GM21786 (cell line): ENCODE measurements at regions not wholly inside any gene's neighbourhood (a gene's known extent, or its start where the extent isn't known, plus 50 kb on each side); places are given as distances from the start of the nearest gene placed in this dataset.

Experiments
- ATAC-seq: cut with Tn5 transposase; IDR thresholded peaks from one replicate; pipeline ENCODE4 v1.9.1; 2021; ENCODE audit not compliant: unreplicated experiment

- no peak for ATAC-seq
Measured at GRCh38 chr4:111542056-111542455, 603.2 kb upstream of the FAM241A start.

DNA sequence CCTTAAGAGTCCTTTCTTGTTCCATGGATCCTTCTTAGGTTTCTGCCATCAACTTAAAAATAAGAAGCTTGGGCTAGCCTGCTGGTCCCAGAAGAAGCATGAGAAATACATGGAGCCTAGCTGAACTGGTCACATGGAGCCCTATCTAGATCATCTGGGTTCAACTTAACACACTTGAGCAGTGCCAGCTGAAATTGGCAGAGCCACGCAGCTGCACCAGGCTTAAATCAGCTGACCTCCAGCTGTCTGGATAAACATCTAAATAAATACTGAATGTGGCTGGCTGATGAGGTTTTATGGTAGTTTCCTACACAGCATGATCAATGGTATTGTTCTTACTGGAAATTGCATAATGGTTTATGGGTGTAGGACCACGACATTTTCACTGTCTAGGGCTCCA, 598.4 kb upstream of the FAM241A start:
- ATAC-seq = no peak

- no peak for ATAC-seq
Measured at GRCh38 chr4:111556141-111556781, 589.0 kb upstream of the FAM241A start.

DNA sequence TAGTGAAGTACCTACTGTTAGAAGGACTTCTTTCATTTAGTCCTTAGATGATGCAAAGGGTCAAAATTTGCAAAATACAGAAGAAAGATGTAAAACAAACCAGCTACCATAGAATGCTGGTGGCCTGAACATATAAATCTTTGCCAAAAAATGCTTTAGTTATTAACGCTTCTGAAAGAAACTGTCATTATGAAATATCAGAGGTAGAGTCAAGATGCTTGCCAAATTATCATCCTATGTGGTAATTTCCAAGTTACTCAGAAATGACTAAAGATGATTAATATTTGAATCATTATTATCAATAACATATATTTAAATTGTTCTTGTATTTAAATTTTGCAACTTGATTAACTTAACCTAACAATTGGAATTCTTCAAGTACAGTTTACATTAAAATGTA, 588.4 kb upstream of the FAM241A start:
- ATAC-seq = no peak

GRCh38 chr4:111562826-111563225, 582.4 kb upstream of the FAM241A start:
- ATAC-seq = no peak

GRCh38 chr4:111572470-111572869, 572.8 kb upstream of the FAM241A start:
- no peak for ATAC-seq

- ATAC-seq = no peak
Measured at GRCh38 chr4:111573386-111573785, 571.9 kb upstream of the FAM241A start.

DNA sequence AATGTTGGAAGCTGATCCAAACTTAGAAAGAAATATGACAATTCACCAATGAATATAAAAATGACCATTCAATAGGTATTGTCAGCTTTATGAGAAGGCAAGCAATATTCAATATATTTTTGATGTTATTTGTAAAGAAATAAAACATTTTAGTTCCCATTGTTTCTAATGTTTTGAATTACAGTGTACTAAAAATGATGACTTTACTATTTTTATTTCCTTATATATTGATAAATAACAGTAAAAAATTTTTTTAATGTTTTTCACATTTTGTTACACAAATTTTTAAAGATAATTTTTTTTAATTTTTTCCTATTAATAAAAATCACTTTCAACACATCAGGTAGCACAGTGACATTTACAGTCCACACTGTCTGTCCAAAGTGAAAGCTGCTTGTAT, 565.5 kb upstream of the FAM241A start:
- no peak for ATAC-seq

DNA sequence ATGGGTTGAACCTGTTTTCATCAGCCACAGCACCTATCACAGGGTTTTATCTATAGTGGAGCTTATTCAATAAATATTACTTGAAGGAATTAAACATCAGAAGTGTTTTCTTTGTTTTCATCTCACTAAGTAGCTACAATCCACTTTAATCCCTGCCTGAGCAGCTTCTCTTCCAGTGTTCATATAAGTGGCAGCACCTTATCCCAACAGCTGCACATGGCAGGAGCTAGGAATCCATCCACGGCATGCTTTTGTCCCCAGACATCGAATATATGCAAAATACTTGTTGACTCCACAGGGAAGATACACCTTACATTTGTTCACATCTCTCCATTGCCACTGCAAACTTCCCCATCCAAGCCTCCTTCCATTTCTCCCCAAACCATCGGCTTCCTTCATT, 549.8 kb upstream of the FAM241A start:
- ATAC-seq = no peak

GRCh38 chr4:111596491-111596890, 548.8 kb upstream of the FAM241A start:
- ATAC-seq = no peak

DNA sequence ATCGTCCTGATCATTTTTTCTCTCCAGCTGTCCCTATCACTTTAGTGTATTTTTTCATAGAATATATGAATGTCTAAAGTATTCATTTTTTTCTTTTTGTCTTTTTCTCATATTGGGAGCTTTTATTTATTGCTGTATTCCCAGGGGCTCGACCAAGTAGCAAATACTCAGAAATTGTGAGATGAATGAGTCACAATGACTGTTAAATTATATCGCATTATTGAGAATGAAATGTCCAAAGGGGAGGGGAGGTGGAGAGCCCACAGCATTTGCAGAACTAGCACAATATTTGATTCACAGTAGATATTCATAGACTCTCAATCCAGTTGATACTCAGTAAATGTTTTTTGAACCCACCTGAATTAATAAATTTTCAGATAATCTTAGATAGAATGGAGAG, 543.6 kb upstream of the FAM241A start:
- no peak for ATAC-seq

DNA sequence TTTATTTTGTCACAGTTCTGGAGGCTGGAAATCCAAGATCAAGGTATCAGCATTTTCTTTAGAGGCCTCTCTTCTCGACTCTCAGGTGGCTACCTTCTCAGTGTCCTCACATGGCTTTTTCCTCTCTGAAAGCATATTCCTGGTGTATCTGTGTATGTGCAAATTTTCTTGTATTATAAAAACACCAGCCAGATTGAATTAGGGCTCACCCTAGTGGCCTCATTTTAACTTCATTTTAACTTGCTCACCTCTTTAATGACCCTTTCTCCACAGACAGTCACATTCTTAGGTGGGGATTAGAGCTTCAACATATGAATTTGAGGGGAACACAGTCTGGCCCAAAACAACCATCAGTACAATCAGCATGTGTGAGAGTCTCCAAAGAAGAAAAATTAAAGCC, 542.4 kb upstream of the FAM241A start:
- no peak for ATAC-seq

DNA sequence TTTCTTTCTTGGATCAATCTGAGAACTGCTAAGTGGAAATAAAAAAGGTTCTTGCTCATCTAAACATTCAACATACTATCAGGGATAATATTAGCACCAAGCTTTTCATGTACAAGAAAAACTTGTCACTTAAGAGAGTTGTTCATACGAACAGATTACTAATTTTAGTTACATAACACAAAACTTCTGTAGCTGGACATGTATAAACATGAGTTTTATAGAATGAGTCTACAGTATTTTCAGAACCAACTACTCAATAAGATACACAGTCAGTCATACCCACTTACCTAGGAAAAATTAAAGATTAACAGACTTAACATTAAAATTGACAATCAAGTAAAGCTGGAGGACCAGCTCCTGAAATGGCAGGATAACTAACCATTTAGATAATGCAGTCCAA, 540.1 kb upstream of the FAM241A start:
- no peak for ATAC-seq

DNA sequence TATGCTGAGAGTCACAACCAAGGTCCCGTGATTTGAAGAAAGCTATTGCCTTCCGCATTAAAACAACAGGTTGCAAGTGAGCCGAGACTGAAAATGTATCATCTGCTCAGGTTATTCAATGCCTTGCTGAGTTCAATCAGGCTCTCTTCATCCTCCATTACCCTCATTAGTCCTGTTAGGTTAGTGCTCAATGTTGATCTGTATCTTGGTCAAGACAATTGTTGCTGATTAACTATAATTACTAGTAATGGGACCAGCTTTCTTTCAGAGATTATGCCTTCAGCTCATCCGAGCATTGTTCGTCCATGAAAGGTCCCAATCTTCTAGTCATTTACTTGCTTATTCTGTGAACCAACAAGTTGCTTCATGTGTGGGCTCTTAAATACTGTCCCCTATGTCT, 534.6 kb upstream of the FAM241A start:
- ATAC-seq = no peak

GRCh38 chr4:111618908-111619307, 526.3 kb upstream of the FAM241A start:
- no peak for ATAC-seq

DNA sequence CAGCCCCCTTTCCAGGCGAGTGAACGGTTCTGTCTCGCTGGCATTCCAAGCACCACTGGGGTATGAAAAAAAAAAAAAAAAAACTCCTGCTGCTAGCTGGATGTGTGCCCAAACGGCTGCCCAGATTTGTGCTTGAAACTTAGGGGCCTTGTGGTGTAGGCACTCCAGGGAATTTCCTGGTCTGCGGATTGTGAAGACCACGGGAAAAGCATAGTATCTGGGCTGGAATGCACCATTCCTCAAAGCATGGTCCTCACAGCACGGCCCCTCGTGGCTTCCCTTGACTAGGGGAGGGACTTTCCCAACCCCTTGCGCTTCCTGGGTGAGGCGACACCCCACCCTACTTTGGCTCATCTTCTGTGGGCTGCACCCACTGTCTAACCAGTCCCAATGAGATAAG, 516.8 kb upstream of the FAM241A start:
- no peak for ATAC-seq

- ATAC-seq = no peak
Measured at GRCh38 chr4:111630705-111631104, 514.5 kb upstream of the FAM241A start.

DNA sequence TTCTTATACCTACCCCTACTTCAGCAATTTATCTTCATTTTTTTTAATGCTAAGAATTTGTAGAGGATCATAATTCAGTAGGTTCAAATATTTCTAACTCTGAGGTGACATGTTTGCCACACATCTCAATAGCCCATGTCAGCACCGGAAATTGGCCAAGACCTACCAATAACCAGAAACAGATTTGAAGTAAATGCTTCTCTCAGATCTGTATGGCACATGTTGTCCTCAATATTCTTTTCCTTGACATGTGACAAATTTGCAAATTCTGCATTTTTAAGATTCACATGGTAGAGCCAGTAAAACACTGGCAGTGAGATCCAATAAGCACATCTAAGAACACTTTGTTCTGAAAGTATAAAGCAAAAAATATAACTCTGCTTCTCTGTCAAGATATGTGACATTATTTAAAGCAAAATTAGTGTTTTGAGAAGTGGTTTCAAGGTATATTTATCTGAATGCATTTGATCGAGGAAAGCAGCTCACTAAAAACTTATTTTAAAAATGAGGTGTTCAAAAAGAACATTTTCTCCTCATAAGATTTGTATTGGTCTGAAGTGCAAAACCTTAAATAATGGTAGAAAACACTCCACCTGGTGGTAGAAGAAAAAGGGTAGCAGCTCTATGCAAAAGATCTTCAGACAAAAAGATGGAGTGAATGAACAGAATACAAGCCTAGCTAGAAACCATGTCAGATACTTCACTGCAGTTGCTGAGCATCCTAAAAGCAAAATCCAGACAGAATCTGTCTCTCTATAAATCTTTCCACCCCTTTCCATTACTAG, 513.8 kb upstream of the FAM241A start:
- ATAC-seq = peak; percentile 72

DNA sequence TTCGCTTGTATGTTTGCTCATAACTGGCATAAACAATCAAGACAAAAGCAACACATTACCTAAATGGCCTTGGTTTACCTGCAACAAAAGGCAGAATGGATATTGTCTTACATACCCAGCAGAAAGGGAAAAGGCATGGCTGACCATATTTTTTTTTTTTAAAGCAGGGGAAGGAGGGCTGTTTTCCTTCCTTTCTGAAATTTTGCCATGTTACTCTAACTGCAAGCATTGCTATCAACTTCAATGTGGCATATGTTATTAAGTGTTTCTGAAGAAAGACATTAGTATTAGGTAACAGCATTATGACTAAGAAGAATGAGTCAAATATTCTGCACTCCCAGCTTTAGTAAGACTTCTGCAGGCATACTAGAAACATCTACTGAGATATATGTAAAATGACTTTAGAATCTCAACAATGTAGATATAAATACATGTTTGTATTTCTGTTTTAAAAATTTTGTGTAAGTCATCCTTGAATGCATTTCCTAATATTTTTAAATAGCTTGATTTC, 512.6 kb upstream of the FAM241A start:
- no peak for ATAC-seq

- no peak for ATAC-seq
Measured at GRCh38 chr4:111633663-111634266, 511.5 kb upstream of the FAM241A start.

DNA sequence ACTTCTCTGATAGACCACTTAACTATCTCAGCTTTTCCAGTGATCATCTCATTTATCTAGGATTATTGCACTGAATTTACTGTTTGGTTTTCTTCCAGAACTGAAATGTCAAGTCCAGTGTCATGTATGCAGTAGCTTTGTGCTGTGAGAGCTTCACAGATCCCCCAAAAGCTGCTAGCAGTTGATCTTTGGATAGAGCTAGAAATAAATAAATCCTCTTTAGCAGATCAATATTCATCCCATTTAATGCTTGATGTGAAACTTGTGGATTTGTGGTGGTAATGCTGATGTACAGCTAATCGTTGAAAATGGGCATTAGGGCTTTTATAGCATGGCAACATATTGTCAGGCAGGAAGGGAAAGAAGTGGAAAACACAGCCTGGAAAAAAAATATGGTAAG, 509.6 kb upstream of the FAM241A start:
- ATAC-seq = no peak

- ATAC-seq = no peak
Measured at GRCh38 chr4:111636961-111637585, 508.2 kb upstream of the FAM241A start.
